ENCODE measurements at regions not wholly inside any gene's neighbourhood (a gene's known extent, or its start where the extent isn't known, plus 50 kb on each side); places are given as distances from the start of the nearest gene placed in this dataset.

GRCh38 chr15:96564546-96564945 lies 234.0 kb downstream of the NR2F2 start:
- no peak for TF ChIP-seq CTCF (IDR thresholded peaks at IDR 0.05; ENCODE audit: low read depth, low read length, poor library complexity, severe bottlenecking)
- no peak for TF ChIP-seq EZH2phosphoT487 (IDR thresholded peaks at IDR 0.05; ENCODE audit: borderline replicate concordance, low read length)
